GM18505 (cell line): ENCODE measurements at regions not wholly inside any gene's neighbourhood (a gene's known extent, or its start where the extent isn't known, plus 50 kb on each side); places are given as distances from the start of the nearest gene placed in this dataset.
"Not testable (repeated sequence)": the region's sequence is repeated elsewhere in the genome, so short reads cannot be mapped to it uniquely, and the experiment has no call there.

Source experiments
- ATAC-seq: cut with Tn5 transposase; IDR thresholded peaks from one replicate; pipeline ENCODE4 v1.9.1; 2021; ENCODE audit not compliant: unreplicated experiment
- POLR2A ChIP-seq: IDR thresholded peaks from 4 replicates; pipeline ENCODE4 v1.6.1; 2011; ENCODE audit warnings: borderline replicate concordance; ENCODE audit not compliant: insufficient read depth, insufficient read length; ENCODE audit errors: extremely low read depth

DNA sequence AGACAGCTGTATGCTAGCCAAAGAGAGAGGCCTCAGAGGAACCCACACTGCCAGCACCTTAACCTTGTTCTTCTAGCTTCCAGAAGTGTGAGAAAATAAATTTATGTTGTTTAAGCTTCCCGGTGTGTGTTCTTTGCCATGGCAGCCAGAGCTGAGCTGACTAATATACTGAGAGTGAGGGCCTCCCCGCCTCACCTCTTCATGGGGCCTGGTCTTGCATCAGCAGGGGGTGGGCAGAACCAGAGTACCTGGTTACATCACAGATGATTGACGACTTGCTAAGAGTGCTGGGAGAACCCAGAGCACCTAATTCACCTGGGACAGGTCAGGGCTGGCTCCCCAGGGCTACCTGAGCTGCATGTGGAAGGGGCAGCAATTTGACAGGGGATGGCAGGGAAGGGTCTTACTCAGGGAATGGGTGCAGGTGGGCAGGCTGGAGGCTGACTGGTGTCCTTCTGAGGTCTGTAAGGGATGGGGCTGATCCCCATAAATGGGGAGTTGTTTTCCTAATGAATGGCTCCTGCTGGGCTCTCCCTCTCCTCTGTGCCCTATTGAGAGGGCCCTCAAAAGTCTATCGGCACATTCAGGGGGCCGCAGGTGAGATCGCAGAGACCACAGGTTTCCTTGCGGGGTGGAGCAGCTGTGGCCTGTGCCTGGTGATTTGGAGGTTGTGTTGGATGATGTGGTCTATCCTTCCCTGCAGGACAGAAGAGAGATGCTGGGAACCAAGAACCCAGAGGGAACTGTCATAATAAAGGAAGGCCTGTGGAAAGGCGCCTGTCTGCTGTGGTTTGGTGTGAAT, 60.6 kb upstream of the ETV3 start:
- no peak for ATAC-seq
- TF ChIP-seq POLR2A = no peak

DNA sequence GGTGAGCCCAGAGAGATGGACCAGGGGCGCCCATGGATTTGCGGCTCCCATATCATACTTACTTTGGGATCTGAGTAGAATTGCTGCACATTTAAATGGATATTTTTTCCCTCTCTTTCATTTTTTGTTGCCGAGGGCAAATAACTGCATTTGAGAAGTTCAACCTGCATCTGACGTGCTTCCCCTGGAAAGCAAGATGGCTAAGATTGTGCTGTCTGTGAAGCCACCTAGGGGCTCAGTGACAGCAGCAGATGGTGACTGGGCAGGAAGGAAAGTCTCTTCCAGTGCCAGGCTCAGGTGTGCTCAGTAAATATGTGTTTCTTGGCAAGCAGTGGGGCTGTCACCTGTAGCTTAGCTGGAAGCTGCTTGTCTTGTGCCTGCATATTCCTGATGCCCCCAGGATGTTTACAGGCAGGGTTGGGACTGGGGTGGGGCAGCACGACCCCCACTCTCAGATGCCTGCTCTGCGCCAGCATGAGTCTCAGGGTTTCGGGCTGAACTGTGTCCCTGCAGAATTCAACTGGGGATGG, 59.8 kb upstream of the ETV3 start:
- ATAC-seq = no peak
- no peak for TF ChIP-seq POLR2A

DNA sequence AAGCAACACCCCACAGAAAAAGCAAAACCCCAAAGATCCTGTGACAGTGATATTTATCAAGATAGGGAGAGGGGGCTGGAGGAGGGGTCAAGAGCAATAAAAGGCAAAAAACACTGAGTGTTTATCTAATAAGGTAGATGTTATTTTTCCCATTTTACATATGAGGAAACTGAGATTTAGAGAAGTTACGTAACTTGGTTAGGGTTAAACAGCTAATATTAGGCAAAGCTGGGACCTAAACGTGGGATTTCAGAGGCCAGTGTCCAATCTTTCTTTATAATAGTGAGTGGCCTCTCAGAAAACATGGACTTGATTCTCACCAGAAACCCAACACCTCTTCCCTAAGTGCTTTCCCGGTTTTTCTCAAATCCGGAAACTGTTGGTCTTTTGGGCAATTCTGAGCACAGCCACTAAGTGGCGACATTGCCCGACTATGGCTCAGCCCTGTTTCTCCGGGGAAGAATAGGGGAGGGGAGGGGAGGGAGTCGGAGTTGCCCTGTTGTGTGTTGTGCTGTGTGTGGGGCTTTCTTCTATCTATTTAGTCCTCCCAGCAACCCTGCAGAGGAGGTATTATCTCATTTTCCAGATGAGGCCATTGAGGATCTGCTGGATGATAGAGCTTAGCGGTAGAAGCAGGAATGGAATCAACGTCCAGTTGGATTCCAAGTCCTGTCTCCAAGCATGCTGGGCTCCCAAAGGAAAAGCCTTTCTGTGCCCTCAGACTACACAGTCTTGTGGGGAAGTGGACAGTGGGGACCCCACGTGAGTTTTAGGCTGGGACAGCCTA, 58.7 kb upstream of the ETV3 start:
- ATAC-seq = not testable (repeated sequence)

DNA sequence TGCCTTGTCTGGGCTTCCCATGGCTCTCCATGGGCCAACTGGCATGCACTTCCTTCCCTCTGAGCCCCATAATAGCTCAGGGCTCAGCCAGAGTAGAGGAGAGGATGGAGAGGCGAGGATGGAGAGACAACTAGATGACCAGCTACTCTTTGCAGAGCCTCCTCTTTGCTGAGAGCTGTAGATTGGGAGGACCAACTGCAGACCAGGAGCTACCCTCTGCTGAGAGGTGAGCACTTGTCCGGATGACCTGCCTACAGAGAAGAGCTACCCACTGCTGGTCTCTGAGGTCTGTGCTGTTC, 58.0 kb upstream of the ETV3 start:
- ATAC-seq = no peak
- no peak for TF ChIP-seq POLR2A

DNA sequence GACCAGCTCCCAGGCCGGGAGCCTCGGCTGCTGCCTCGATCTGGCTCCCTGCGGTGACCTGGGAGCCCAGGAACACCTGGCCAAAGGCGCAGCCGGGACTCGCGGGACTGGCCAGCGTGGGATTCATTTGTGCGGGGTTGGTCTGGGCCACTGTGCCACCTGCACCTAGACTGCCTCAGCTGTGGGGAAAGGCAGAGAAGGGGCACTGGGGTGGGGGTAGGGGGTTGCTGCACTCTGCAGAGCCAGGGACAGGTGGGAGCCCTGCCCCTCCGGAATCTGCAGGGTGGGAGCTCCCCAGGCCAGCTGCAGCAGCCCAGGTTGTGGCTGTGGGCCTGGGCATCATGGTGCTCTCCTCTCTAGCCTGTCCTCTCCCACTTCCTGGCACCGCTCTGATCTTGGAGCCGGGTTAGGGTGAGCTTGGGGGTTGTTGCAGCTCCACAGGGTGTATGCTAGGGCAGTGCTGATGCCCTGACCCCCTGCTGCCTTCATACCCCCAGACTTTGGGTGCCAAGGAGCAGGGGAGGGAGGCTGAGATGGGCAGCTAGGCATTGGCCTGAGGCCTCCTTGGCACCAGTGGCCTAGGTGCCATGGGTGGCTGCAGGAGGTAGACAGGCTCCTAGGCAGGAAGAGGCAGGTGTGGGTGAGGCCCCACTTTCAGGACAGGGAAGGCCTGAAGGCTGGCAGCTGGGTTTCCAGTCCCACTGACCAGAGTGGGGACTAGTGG, 57.5 kb upstream of the ETV3 start:
- no peak for ATAC-seq
- TF ChIP-seq POLR2A = no peak

DNA sequence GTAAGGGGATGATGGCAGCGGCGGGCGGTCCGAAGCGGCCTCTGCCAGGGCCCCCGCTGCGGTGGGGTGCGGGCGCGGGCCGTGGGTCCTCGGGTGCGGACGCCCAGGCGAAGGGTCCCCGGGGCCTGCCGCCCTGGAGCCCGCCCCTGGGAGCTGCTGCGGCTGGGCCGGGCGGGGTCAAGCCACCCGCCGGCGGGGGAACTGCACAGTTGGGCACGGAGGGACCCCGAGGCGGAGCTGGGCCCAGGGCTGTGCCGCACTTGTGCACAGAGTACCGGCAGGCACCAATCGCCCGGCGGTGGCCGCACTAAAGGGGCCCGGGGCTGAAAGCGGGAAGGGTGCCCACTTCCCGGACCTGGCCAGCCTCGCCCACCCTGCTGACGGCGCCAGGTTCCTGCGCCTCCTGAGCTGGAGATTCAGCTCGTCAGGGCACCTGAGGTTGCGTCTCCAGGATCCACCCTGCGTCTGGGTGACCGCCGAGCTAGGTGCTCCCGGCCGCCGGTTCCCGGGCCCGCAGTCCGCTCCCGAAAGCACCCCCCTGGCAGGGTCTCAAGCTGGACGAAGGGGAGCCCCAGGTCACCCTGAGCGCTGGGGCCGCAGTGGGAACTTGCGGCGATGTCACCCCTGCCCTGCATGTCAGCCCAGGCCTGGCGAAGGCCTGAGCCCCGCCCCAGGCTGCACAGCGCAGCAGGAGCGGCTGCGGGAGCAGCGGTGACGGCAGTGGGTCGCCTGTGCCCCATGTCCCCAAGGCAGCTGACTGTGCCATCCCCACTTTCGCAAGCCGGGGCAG, 56.7 kb upstream of the ETV3 start:
- no peak for ATAC-seq
- no peak for TF ChIP-seq POLR2A

DNA sequence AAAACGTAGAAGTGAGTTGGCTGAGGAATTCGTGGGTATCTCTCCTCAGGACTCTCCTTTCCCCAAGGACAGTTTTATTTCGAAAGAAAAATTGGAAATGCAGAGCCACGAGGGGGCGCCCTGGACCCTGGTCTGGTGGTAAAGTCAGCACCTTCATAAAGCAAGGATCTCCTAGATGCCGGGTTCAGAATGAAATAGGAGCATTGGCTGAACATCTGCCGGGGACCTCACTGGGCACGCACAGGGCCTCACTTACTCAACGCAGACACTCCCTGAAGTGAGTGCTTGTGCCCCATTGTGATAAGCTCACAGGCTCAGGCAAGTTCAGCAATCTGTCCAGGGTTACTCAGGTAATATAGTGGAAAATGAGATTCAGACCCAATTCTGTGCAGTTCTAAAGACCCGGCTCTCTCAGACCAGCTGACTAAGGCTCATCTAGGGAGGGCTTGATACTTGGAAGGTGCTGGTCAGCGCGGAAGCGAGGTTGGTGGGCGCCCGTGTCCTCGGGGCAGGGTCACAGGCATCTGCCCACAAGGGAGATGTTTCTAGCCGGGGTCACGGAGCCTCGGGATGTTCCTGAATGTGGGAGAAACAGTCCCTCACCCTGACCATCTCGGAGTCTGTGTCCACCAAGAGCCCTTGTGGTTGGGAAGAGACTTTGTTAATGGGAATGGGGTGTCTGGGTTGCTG, 55.7 kb upstream of the ETV3 start:
- no peak for TF ChIP-seq POLR2A
- no peak for ATAC-seq

DNA sequence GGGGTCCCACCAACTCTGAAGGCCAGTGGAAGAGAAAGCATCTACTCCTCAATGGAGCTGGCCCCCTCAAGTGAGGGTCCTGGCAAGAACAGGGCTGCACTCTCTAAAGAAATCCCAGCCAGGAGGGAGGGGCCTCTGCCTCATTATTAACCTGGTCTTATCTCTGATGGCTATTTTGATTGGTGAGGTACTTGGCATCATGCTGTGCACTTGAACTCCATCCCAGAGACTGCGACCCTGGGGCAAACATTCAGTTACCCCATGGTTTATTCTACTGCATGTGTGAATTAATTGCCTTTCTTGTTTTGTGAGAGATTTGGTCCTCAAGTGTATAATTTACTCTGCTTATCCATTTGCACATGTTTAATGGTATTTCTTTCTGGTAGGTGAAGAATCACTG, 55.0 kb upstream of the ETV3 start:
- no peak for TF ChIP-seq POLR2A
- ATAC-seq = no peak

DNA sequence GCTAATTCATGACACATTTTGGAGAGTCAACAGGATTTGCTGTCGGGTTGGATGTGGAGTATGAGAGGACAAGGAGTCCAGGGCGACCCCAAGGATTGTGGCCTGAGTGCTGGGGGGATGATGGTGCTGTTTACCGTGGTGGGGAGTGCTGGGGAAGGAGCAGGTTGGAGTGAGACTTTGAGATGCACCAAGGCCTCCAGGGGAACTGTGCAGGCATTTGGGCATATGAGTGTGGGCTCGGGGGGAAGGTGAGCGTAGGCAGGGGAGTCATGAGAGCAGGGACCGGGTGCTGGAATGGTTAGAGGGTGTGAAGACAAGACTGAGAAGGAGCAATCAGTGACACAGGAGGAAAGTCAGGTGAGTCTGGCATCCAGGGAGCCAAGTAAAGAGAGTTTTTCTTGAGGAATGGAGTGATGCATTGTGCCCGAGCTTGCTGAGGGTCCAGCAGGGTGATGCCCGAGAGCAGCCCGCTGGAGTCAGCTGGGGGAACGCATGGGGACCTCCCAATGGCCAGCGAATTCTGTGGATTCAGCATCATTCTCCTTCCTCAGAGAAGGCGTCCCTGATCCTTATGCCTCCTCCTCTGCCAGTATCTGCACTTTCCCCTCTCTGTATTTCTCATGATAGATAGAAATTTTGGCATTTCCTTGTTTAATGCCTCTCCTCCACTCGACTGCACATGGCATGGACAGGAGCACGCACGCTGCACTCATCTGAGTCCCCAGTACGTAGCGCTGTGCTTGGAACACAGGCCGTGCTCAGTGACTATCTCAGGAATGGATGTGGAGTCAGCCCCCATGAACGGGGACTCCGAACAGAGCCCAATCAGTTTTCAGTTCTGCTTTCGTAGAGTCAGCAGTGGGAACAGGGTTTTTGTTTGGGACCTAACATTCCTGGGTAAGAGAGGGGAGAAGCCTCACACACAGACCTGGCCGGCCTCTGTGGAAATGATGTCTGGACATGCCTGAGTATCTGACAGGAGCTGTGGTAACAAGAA, 52.1 kb upstream of the ETV3 start:
- no peak for ATAC-seq
- TF ChIP-seq POLR2A = no peak

DNA sequence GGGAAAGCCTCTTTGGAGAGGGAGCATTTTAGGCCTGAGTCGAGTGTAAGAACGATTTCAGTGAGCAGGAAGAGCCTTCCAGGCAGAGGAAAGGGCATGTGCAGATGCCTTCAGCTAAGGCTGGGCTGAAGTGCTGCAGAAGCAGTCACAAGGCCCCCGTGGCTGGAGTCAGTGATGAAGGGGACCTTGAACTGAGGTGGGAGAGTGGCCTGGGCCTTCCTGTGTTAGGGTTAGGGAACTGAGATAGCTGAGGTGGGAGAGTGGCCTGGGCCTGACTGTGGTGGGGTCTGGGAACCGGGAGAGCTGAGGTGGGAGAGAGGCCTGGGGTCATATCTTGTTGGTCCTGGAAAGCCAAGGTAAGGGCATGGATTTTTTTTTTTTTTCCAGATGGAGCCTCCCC, 50.9 kb upstream of the ETV3 start:
- no peak for TF ChIP-seq POLR2A
- no peak for ATAC-seq
